ENCODE measurements at regions not wholly inside any gene's neighbourhood (a gene's known extent, or its start where the extent isn't known, plus 50 kb on each side); places are given as distances from the start of the nearest gene placed in this dataset.
A peak's percentile ranks its signal among the peaks of the same experiment; 100 is the strongest.
"Not testable (repeated sequence)": the region's sequence is repeated elsewhere in the genome, so short reads cannot be mapped to it uniquely, and the experiment has no call there.

DNA sequence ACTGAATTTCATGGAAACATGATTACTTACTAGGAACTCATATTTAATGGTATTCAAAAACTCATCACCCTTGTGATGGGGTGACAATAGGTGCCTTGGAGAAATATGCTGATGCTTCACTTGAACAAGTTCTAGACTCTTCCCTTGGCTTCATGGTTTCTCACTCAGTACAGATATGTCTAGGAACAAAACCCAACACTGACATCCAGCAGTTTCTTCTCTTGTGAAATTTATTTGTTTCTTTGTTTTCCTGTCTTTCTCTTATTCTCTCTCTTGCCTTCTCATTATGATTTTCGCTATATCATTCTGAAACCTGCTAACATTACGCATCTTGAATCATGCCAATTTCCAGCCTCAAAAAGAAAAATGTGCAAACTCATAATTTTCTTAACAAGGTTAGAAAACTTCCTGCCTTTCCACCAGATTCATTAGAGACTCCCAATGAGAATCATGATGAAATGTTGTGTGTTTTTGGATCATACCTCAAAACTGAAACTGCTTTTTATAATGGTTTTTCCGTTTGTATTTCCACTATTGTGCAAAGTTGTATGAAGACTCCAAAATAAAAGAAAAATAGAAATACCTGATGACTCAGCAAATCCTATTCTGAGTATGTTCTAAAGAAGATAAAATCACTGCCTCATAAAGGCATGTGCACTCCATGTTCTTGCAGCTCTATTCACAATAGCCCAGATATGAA is 1021.5 kb downstream of the TMEM121 start:
- Histone ChIP-seq H3K9me3 (ENCODE audit: control insufficient read depth, low read length) (no peaks in the 10 kb centered on the region), H3K27me3 (replicated peaks; ENCODE audit: control insufficient read depth, insufficient read depth, low read length, poor library complexity, severe bottlenecking) (no peaks in the 10 kb centered on the region), H3K4me1 (ENCODE audit: control insufficient read depth, insufficient read depth, low read length, poor library complexity, severe bottlenecking) (no peaks in the 10 kb centered on the region), H3K4me3 (ENCODE audit: insufficient read depth, low read depth, low read length, poor library complexity, severe bottlenecking) (no peak overlapping the region), H3K27ac (ENCODE audit: insufficient read depth, low read length, poor library complexity, severe bottlenecking) (no peak overlapping the region), H3K36me3 (ENCODE audit: control insufficient read depth, insufficient read depth, low read length) (no peaks in the 10 kb centered on the region)
- DNase-seq: no peak

DNA sequence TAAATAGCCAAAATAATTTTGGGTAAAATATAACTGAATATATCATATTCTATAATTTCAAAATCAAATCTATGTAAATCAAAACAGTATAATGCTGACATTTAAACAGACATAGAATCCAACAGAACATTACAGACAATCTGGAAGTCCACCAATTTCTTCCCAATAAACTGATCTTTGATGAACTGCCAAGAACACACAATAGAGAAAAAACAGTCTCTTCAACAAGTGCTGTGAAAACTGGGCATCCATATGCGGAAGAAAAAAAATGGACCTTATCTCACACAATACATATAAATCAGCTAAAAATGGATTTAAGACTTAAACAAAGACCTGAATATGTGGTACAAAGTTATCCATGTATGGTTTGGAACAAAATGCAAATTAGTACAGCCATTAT is 1022.7 kb downstream of the TMEM121 start:
- DNase-seq: no peak
- H3K4me3 ChIP-seq (ENCODE audit: insufficient read depth, low read depth, low read length, poor library complexity, severe bottlenecking): no peak overlapping the region

GRCh38 chr14:106551265-106551664 is 1024.9 kb downstream of the TMEM121 start:
- no peak for DNase-seq
- no peaks in the 10 kb centered on the region for H3K4me1 ChIP-seq (ENCODE audit: control insufficient read depth, insufficient read depth, low read length, poor library complexity, severe bottlenecking)
- H3K4me3 ChIP-seq (ENCODE audit: insufficient read depth, low read depth, low read length, poor library complexity, severe bottlenecking): no peak overlapping the region
- H3K9me3 ChIP-seq (ENCODE audit: control insufficient read depth, low read length): no peaks in the 10 kb centered on the region
- H3K36me3 ChIP-seq (ENCODE audit: control insufficient read depth, insufficient read depth, low read length): no peaks in the 10 kb centered on the region
- no peaks in the 10 kb centered on the region for H3K27me3 ChIP-seq (replicated peaks; ENCODE audit: control insufficient read depth, insufficient read depth, low read length, poor library complexity, severe bottlenecking)
- no peak overlapping the region for H3K27ac ChIP-seq (ENCODE audit: insufficient read depth, low read length, poor library complexity, severe bottlenecking)

More for the DNA sequence above, 1022.7 kb downstream of the TMEM121 start:
- H3K9me3 ChIP-seq (ENCODE audit: control insufficient read depth, low read length): no peaks in the 10 kb centered on the region
- no peaks in the 10 kb centered on the region for H3K27me3 ChIP-seq (replicated peaks; ENCODE audit: control insufficient read depth, insufficient read depth, low read length, poor library complexity, severe bottlenecking)
- H3K27ac ChIP-seq (ENCODE audit: insufficient read depth, low read length, poor library complexity, severe bottlenecking): no peak overlapping the region
- no peaks in the 10 kb centered on the region for H3K36me3 ChIP-seq (ENCODE audit: control insufficient read depth, insufficient read depth, low read length)
- H3K4me1 ChIP-seq (ENCODE audit: control insufficient read depth, insufficient read depth, low read length, poor library complexity, severe bottlenecking): no peaks in the 10 kb centered on the region

GRCh38 chr14:106556211-106556610 is 1029.8 kb downstream of the TMEM121 start:
- DNase-seq; H3K4me1 ChIP-seq (ENCODE audit: control insufficient read depth, insufficient read depth, low read length, poor library complexity, severe bottlenecking); H3K36me3 ChIP-seq (ENCODE audit: control insufficient read depth, insufficient read depth, low read length); H3K27ac ChIP-seq (ENCODE audit: insufficient read depth, low read length, poor library complexity, severe bottlenecking); H3K4me3 ChIP-seq (ENCODE audit: insufficient read depth, low read depth, low read length, poor library complexity, severe bottlenecking); H3K27me3 ChIP-seq (replicated peaks; ENCODE audit: control insufficient read depth, insufficient read depth, low read length, poor library complexity, severe bottlenecking); H3K9me3 ChIP-seq (ENCODE audit: control insufficient read depth, low read length): not testable (repeated sequence)

GRCh38 chr14:106556665-106557289 is 1030.4 kb downstream of the TMEM121 start:
- DNase-seq: peak; percentile 38 to 59 (median 49)
- Histone ChIP-seq H3K27me3 (replicated peaks; ENCODE audit: control insufficient read depth, insufficient read depth, low read length, poor library complexity, severe bottlenecking) (no peaks in the 10 kb centered on the region), H3K9me3 (ENCODE audit: control insufficient read depth, low read length) (no peaks in the 10 kb centered on the region), H3K36me3 (ENCODE audit: control insufficient read depth, insufficient read depth, low read length) (no peaks in the 10 kb centered on the region), H3K27ac (ENCODE audit: insufficient read depth, low read length, poor library complexity, severe bottlenecking) (no peak overlapping the region), H3K4me1 (ENCODE audit: control insufficient read depth, insufficient read depth, low read length, poor library complexity, severe bottlenecking) (no peaks in the 10 kb centered on the region), H3K4me3 (ENCODE audit: insufficient read depth, low read depth, low read length, poor library complexity, severe bottlenecking) (no peak overlapping the region)

DNA sequence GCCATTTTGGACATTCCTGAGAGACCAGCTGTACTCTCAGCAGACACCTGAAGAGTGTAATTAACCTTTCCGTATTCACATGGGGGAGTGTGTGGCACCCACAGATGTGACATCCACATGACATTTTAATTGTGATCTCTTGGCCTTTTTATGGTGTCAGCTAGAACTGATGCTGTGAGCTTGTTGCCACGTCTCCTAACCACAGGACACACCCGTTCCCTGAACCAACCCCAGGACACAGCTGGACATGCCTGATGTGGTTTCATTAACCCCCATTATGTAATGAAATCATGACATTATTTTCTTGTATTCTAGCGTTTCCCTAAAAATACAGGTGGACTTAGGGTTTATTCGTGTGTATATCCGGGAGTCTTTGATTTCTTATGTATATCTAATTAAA is 1036.1 kb downstream of the TMEM121 start:
- DNase-seq: no peak
- Histone ChIP-seq H3K27me3 (replicated peaks; ENCODE audit: control insufficient read depth, insufficient read depth, low read length, poor library complexity, severe bottlenecking) (peaks cover 4% of the 10 kb centered on the region), H3K4me1 (ENCODE audit: control insufficient read depth, insufficient read depth, low read length, poor library complexity, severe bottlenecking) (no peaks in the 10 kb centered on the region), H3K4me3 (ENCODE audit: insufficient read depth, low read depth, low read length, poor library complexity, severe bottlenecking) (no peak overlapping the region), H3K27ac (ENCODE audit: insufficient read depth, low read length, poor library complexity, severe bottlenecking) (no peak overlapping the region), H3K9me3 (ENCODE audit: control insufficient read depth, low read length) (no peaks in the 10 kb centered on the region), H3K36me3 (ENCODE audit: control insufficient read depth, insufficient read depth, low read length) (no peaks in the 10 kb centered on the region)

DNA sequence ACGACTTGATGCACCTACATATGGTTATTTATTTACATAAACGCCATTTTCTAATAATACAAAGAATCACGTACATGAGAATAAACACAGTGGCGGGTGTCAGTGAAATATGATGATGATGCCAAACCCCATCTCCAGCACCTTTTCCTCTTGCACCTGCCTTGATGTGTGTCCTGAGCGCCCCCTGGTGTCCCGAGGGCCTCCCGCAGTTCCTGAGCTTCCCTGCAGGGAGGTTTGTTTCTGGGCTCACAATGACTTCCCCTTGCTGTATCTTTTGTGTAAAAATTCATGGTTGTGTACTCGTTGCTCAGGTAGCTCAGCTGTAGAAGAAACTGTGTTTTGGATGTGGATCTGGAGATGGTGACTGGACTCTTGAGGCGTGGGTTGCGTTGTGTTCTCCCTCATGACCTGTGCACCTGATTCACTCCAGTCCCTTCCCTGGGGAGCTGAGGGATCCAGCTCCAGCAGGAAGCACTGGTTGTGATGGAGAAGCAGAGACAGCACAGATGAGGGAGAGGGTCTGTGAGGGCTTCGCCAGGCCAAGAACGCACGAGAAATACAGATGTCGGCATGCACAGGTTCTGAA is 1037.8 kb downstream of the TMEM121 start:
- Histone ChIP-seq H3K4me3 (ENCODE audit: insufficient read depth, low read depth, low read length, poor library complexity, severe bottlenecking) (no peak overlapping the region), H3K9me3 (ENCODE audit: control insufficient read depth, low read length) (no peaks in the 10 kb centered on the region), H3K36me3 (ENCODE audit: control insufficient read depth, insufficient read depth, low read length) (no peaks in the 10 kb centered on the region), H3K4me1 (ENCODE audit: control insufficient read depth, insufficient read depth, low read length, poor library complexity, severe bottlenecking) (no peaks in the 10 kb centered on the region), H3K27ac (ENCODE audit: insufficient read depth, low read length, poor library complexity, severe bottlenecking) (no peak overlapping the region), H3K27me3 (replicated peaks; ENCODE audit: control insufficient read depth, insufficient read depth, low read length, poor library complexity, severe bottlenecking) (peaks cover 4% of the 10 kb centered on the region)
- peak; percentile 11 to 44 (median 28) for DNase-seq

GRCh38 chr14:106578481-106578880 is 1052.1 kb downstream of the TMEM121 start:
- Histone ChIP-seq H3K27ac (ENCODE audit: insufficient read depth, low read length, poor library complexity, severe bottlenecking) (no peak overlapping the region), H3K4me1 (ENCODE audit: control insufficient read depth, insufficient read depth, low read length, poor library complexity, severe bottlenecking) (no peaks in the 10 kb centered on the region), H3K27me3 (replicated peaks; ENCODE audit: control insufficient read depth, insufficient read depth, low read length, poor library complexity, severe bottlenecking) (peaks cover 8% of the 10 kb centered on the region), H3K4me3 (ENCODE audit: insufficient read depth, low read depth, low read length, poor library complexity, severe bottlenecking) (no peak overlapping the region), H3K36me3 (ENCODE audit: control insufficient read depth, insufficient read depth, low read length) (no peaks in the 10 kb centered on the region), H3K9me3 (ENCODE audit: control insufficient read depth, low read length) (no peaks in the 10 kb centered on the region)
- no peak for DNase-seq

- no peaks in the 10 kb centered on the region for H3K9me3 ChIP-seq (ENCODE audit: control insufficient read depth, low read length)
- H3K36me3 ChIP-seq (ENCODE audit: control insufficient read depth, insufficient read depth, low read length): no peaks in the 10 kb centered on the region
- no peak overlapping the region for H3K4me3 ChIP-seq (ENCODE audit: insufficient read depth, low read depth, low read length, poor library complexity, severe bottlenecking)
- no peaks in the 10 kb centered on the region for H3K4me1 ChIP-seq (ENCODE audit: control insufficient read depth, insufficient read depth, low read length, poor library complexity, severe bottlenecking)
- no peak overlapping the region for H3K27ac ChIP-seq (ENCODE audit: insufficient read depth, low read length, poor library complexity, severe bottlenecking)
- H3K27me3 ChIP-seq (replicated peaks; ENCODE audit: control insufficient read depth, insufficient read depth, low read length, poor library complexity, severe bottlenecking): peaks cover 8% of the 10 kb centered on the region
- no peak for DNase-seq
These were observed 1052.7 kb downstream of the TMEM121 start for GRCh38 chr14:106579084-106579483.

GRCh38 chr14:106585692-106586091 is 1059.3 kb downstream of the TMEM121 start:
- DNase-seq: no peak
- no peaks in the 10 kb centered on the region for H3K9me3 ChIP-seq (ENCODE audit: control insufficient read depth, low read length)
- peaks cover 5% of the 10 kb centered on the region for H3K4me1 ChIP-seq (ENCODE audit: control insufficient read depth, insufficient read depth, low read length, poor library complexity, severe bottlenecking)
- no peak overlapping the region for H3K4me3 ChIP-seq (ENCODE audit: insufficient read depth, low read depth, low read length, poor library complexity, severe bottlenecking)
- H3K27ac ChIP-seq (ENCODE audit: insufficient read depth, low read length, poor library complexity, severe bottlenecking): no peak overlapping the region
- no peaks in the 10 kb centered on the region for H3K27me3 ChIP-seq (replicated peaks; ENCODE audit: control insufficient read depth, insufficient read depth, low read length, poor library complexity, severe bottlenecking)
- H3K36me3 ChIP-seq (ENCODE audit: control insufficient read depth, insufficient read depth, low read length): no peaks in the 10 kb centered on the region

All from effector memory CD4-positive, alpha-beta T cell (primary cell).